ENCODE measurements at regions not wholly inside any gene's neighbourhood (a gene's known extent, or its start where the extent isn't known, plus 50 kb on each side); places are given as distances from the start of the nearest gene placed in this dataset.

GRCh38 chr6:44043479-44044153 is 83.6 kb downstream of the MRPL14 start (continued):
- TF ChIP-seq ZNF511 (CRISPR knock-in tag; IDR thresholded peaks at IDR 0.05) = no peak
- TF ChIP-seq, protein P1, sequence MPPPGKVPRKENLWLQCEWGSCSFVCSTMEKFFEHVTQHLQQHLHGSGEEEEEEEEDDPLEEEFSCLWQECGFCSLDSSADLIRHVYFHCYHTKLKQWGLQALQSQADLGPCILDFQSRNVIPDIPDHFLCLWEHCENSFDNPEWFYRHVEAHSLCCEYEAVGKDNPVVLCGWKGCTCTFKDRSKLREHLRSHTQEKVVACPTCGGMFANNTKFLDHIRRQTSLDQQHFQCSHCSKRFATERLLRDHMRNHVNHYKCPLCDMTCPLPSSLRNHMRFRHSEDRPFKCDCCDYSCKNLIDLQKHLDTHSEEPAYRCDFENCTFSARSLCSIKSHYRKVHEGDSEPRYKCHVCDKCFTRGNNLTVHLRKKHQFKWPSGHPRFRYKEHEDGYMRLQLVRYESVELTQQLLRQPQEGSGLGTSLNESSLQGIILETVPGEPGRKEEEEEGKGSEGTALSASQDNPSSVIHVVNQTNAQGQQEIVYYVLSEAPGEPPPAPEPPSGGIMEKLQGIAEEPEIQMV (tag; conservative IDR thresholded peaks at IDR 0.05; ENCODE audit: low read depth) = peak; percentile 28; the same call in 1 of the 2 replicates
- no peak for TF ChIP-seq XRCC5 (IDR thresholded peaks at IDR 0.05; ENCODE audit: low read depth, low read length)
- TF ChIP-seq MNT (conservative IDR thresholded peaks at IDR 0.05) = 0 out of 4 replicates have a peak, but pooled peaks of 1 of the 2 experiments have one; percentile 25
- TF ChIP-seq SMAD3 (CRISPR knock-in tag; conservative IDR thresholded peaks at IDR 0.05) = peak; percentile 75; the same call in 1 of the 2 replicates
- TF ChIP-seq RAD21 (CRISPR knock-in tag; conservative IDR thresholded peaks at IDR 0.05 in 1 of 2, IDR thresholded peaks at IDR 0.05 in 1 of 2) = 0 out of 4 replicates have a peak, but pooled peaks of 1 of the 2 experiments have one; percentile 6
- no peak for TF ChIP-seq ARHGAP35 (IDR thresholded peaks at IDR 0.05; ENCODE audit: partially characterized antibody)
- TF ChIP-seq ZNF589 (CRISPR knock-in tag; IDR thresholded peaks at IDR 0.05; ENCODE audit: low read depth) = peak; percentile 81; the same call in 1 of the 2 replicates
- TF ChIP-seq BCOR (IDR thresholded peaks at IDR 0.05) = peak; percentile 68; the same call in 1 of the 2 replicates
- TF ChIP-seq SMARCE1 (IDR thresholded peaks at IDR 0.05) = peak; percentile 21; the same call in 1 of the 2 replicates
- TF ChIP-seq SP1 (CRISPR knock-in tag; IDR thresholded peaks at IDR 0.05) = 0 out of 2 replicates have a peak, but pooled peaks have one; percentile 7
- TF ChIP-seq JUNB (CRISPR knock-in tag; conservative IDR thresholded peaks at IDR 0.05) = no peak
- TF ChIP-seq NFATC3 (IDR thresholded peaks at IDR 0.05) = 0 out of 2 replicates have a peak, but pooled peaks have one; percentile 28
- peak in 1 of 2 experiments; percentile 87; a peak in 2 of 4 replicates for TF ChIP-seq RCOR1 (IDR thresholded peaks at IDR 0.05; ENCODE audit: borderline replicate concordance in 1 of 2, low read depth in 2 of 2, low read length in 2 of 2)
- TF ChIP-seq ZBTB11 (CRISPR knock-in tag; IDR thresholded peaks at IDR 0.05) = peak in 1 of 3 experiments; percentile 15; a peak in 1 of 6 replicates

Measured in K562 (cell line).